Thyroid gland (tissue), 4 donors: ENCODE measurements at regions not wholly inside any gene's neighbourhood (a gene's known extent, or its start where the extent isn't known, plus 50 kb on each side); places are given as distances from the start of the nearest gene placed in this dataset.

Experiments used
- POLR2A ChIP-seq, 2 donors: fragments of 450-650 bp; IDR thresholded peaks; one replicate each; pipeline ENCODE4 v1.6.1; 2017; ENCODE audit warnings: antibody characterized with exemption in 2 of 2, mild to moderate bottlenecking in 2 of 2, moderate library complexity in 1 of 2
- TF ChIP-seq, protein P1 (sequence below), 6 experiments: fragments of 200-600 bp in 3 of 6; fragments of 450-650 bp in 3 of 6; sonication (generic) in 3 of 6; IDR thresholded peaks; one replicate each; pipeline ENCODE4 v1.5.1; 2016 to 2019; ENCODE audit warnings: antibody characterized with exemption in 6 of 6, mild to moderate bottlenecking in 2 of 6, inconsistent platforms in 1 of 6, moderate library complexity in 1 of 6

DNA sequence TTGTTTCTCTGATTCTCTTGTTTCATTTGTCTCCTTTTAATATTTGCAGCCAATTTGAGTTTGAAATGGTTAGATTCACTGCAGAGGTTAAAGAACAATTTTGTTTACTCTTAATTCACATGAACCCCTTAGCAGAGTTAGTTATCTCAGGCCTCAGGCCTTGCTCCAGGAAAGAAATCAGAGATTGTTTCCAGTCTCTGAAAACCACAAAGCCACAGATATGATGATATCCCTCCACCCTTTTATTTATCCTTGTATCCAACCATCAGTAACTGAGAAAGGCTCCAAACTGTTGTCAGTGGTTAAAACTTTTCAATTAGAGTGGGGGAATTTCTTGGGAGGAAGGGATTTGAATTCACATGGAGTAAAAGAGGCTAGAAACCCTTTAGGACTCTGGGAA lies 406.0 kb upstream of the DMAC1 start:
- TF ChIP-seq, protein P1, sequence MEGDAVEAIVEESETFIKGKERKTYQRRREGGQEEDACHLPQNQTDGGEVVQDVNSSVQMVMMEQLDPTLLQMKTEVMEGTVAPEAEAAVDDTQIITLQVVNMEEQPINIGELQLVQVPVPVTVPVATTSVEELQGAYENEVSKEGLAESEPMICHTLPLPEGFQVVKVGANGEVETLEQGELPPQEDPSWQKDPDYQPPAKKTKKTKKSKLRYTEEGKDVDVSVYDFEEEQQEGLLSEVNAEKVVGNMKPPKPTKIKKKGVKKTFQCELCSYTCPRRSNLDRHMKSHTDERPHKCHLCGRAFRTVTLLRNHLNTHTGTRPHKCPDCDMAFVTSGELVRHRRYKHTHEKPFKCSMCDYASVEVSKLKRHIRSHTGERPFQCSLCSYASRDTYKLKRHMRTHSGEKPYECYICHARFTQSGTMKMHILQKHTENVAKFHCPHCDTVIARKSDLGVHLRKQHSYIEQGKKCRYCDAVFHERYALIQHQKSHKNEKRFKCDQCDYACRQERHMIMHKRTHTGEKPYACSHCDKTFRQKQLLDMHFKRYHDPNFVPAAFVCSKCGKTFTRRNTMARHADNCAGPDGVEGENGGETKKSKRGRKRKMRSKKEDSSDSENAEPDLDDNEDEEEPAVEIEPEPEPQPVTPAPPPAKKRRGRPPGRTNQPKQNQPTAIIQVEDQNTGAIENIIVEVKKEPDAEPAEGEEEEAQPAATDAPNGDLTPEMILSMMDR (IDR thresholded peaks at IDR 0.05), result no peak
- no peak for TF ChIP-seq POLR2A (IDR thresholded peaks at IDR 0.05)
